CD4-positive, alpha-beta T cell treated with Interleukin-21 for 1 hour (primary cell): ENCODE measurements at regions not wholly inside any gene's neighbourhood (a gene's known extent, or its start where the extent isn't known, plus 50 kb on each side); places are given as distances from the start of the nearest gene placed in this dataset.
"Not testable (repeated sequence)": the region's sequence is repeated elsewhere in the genome, so short reads cannot be mapped to it uniquely, and the experiment has no call there.

Experiments
- DNase-seq: peaks from one replicate; pipeline ENCODE4 v3.0.0-alpha.2; 2020

GRCh38 chr10:125264757-125265578 is 104.6 kb upstream of the CTBP2 start:
- no peak for DNase-seq

GRCh38 chr10:125264091-125264490 is 103.7 kb upstream of the CTBP2 start:
- no peak for DNase-seq

- no peak for DNase-seq
These were observed 103.2 kb upstream of the CTBP2 start for GRCh38 chr10:125263551-125263950.

- no peak for DNase-seq
These were observed 102.6 kb upstream of the CTBP2 start for GRCh38 chr10:125262920-125263319.

GRCh38 chr10:125262409-125262808 is 102.0 kb upstream of the CTBP2 start:
- DNase-seq, result no peak

GRCh38 chr10:125261491-125262186 is 101.3 kb upstream of the CTBP2 start:
- DNase-seq, result no peak

- DNase-seq, result no peak
These were observed 99.9 kb upstream of the CTBP2 start for GRCh38 chr10:125260260-125260659.

- DNase-seq, result no peak
These were observed 99.3 kb upstream of the CTBP2 start for GRCh38 chr10:125259651-125260050.

GRCh38 chr10:125258676-125259075 is 98.3 kb upstream of the CTBP2 start:
- no peak for DNase-seq

- no peak for DNase-seq
These were observed 97.3 kb upstream of the CTBP2 start for GRCh38 chr10:125257521-125258108.

- no peak for DNase-seq
These were observed 95.7 kb upstream of the CTBP2 start for GRCh38 chr10:125256026-125256425.

GRCh38 chr10:125252937-125253336 is 92.6 kb upstream of the CTBP2 start:
- DNase-seq, result no peak

GRCh38 chr10:125250834-125251233 is 90.5 kb upstream of the CTBP2 start:
- DNase-seq, result not testable (repeated sequence)

GRCh38 chr10:125249948-125250347 is 89.6 kb upstream of the CTBP2 start:
- DNase-seq, result no peak

- no peak for DNase-seq
These were observed 88.1 kb upstream of the CTBP2 start for GRCh38 chr10:125248489-125248888.

- no peak for DNase-seq
These were observed 87.2 kb upstream of the CTBP2 start for GRCh38 chr10:125247576-125247975.

GRCh38 chr10:125243532-125244253 is 83.3 kb upstream of the CTBP2 start:
- no peak for DNase-seq

GRCh38 chr10:125238682-125239081 is 78.3 kb upstream of the CTBP2 start:
- DNase-seq, result no peak

GRCh38 chr10:125236091-125236490 is 75.7 kb upstream of the CTBP2 start:
- DNase-seq, result no peak

GRCh38 chr10:125235093-125236069 is 75.0 kb upstream of the CTBP2 start:
- DNase-seq, result no peak

GRCh38 chr10:125234576-125234975 is 74.2 kb upstream of the CTBP2 start:
- DNase-seq, result not testable (repeated sequence)

- no peak for DNase-seq
These were observed 73.4 kb upstream of the CTBP2 start for GRCh38 chr10:125233726-125234125.
